Uterus (tissue), 3 donors: ENCODE measurements at regions not wholly inside any gene's neighbourhood (a gene's known extent, or its start where the extent isn't known, plus 50 kb on each side); places are given as distances from the start of the nearest gene placed in this dataset.
A peak's percentile ranks its signal among the peaks of the same experiment; 100 is the strongest.

Experiments used
- DNase-seq, 2 donors: peaks; one replicate each; pipeline ENCODE4 v3.0.0-alpha.2; 2019 to 2020
- H3K27ac ChIP-seq, 2 donors: fragments of 200-600 bp; sonication (generic); 1 replicate in 1 of 2; 2 replicates in 1 of 2; pipeline ENCODE4 v1.5.1; 2016 to 2018
- H3K27me3 ChIP-seq, 2 donors: fragments of 200-600 bp; sonication (generic); one replicate each; pipeline ENCODE4 v1.5.1; 2018 to 2019; ENCODE audit warnings: control low read depth in 1 of 2
- H3K36me3 ChIP-seq, 2 donors: fragments of 200-600 bp; sonication (generic); one replicate each; pipeline ENCODE4 v1.5.1; 2019; ENCODE audit warnings: control low read depth in 1 of 2
- H3K4me1 ChIP-seq, 2 donors: fragments of 200-600 bp; sonication (generic); one replicate each; pipeline ENCODE4 v1.5.1; 2018 to 2019; ENCODE audit warnings: control low read depth in 1 of 2
- H3K4me3 ChIP-seq, 2 donors: fragments of 200-600 bp; sonication (generic); 1 replicate in 1 of 2; 2 replicates in 1 of 2; pipeline ENCODE4 v1.5.1; 2018 to 2019; ENCODE audit warnings: mild to moderate bottlenecking in 1 of 2
- H3K9me3 ChIP-seq, 2 donors: fragments of 200-600 bp; sonication (generic); one replicate each; pipeline ENCODE4 v1.5.1; 2019; ENCODE audit warnings: control low read depth in 1 of 2
- CTCF ChIP-seq, 4 experiments: fragments of 200-600 bp in 2 of 4; fragments of 450-650 bp in 2 of 4; sonication (generic) in 2 of 4; IDR thresholded peaks; one replicate each; pipeline ENCODE4 v1.5.1; 2016 to 2019; ENCODE audit warnings: antibody characterized with exemption in 4 of 4, mild to moderate bottlenecking in 2 of 4, moderate library complexity in 1 of 4
- POLR2A ChIP-seq, 2 donors: fragments of 450-650 bp; IDR thresholded peaks; one replicate each; pipeline ENCODE4 v1.6.1; 2016; ENCODE audit warnings: antibody characterized with exemption in 2 of 2, mild to moderate bottlenecking in 1 of 2, moderate library complexity in 1 of 2
- intact Hi-C: fragments of 100-400 bp; cut with DNase I; formaldehyde crosslinking; loops from one replicate; pipeline ENCODE4 v1.15.1; 2023; ENCODE audit warnings: low total_unique reads
- donor health status: DM: yes; HTN: yes; CAD: no.

DNA sequence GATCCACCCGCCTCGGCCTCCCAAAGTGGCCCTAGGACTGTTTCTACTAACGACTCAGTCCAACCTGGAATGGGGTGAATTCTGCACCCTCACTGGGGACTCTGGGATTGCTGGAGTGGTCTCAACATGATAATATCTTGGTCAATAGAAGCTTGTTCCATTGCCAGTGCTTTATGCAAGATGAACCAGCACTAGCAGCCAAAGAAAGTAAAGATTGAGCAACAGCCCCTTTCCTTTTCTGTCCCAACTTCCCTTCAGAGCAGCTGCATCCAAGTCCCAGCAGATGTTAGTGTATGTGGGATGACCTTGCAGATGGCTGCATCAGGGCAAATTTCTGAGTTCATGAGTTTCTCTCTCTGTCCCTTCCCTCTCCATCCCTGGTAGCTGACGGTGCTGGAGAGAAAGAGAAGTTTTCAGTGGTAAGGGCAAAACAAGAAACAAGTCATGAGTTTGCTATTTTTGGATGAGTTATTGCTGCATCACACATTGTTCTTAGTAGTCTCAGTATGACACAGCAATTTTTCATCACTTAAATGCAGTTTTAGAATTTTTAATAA is 183.6 kb upstream of the EDNRB start:
- no peaks in the 10 kb centered on the region for H3K36me3 ChIP-seq
- no peak for TF ChIP-seq POLR2A (IDR thresholded peaks at IDR 0.05)
- TF ChIP-seq CTCF (IDR thresholded peaks at IDR 0.05), result no peak
- H3K27ac ChIP-seq, result no peak overlapping the region
- intact Hi-C loops, result no loop called here
- DNase-seq, result peak; percentile 20 to 39
- no peaks in the 10 kb centered on the region for H3K27me3 ChIP-seq
- H3K9me3 ChIP-seq, result no peaks in the 10 kb centered on the region
- H3K4me1 ChIP-seq, result no peaks in the 10 kb centered on the region
- no peak overlapping the region for H3K4me3 ChIP-seq

DNA sequence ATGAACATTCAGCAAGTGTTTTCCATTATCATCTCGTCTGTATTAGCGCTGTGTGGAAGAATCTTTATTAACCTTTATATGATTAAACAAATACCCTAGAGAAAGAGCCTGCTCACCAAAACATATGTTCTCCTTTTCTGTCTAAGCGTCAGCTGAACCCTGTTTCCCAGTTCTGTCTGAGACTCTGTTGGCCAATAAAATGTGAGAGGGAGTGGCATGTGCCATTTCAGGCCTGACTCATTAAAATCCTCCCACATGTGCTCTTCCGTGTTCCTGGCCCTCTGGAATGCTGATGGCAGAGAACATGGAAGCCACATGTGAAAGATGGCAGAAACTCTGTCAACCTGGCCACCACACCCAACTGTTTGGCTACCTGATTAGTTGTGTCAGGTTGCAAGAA is 181.9 kb upstream of the EDNRB start:
- no peaks in the 10 kb centered on the region for H3K27me3 ChIP-seq
- H3K9me3 ChIP-seq, result no peaks in the 10 kb centered on the region
- intact Hi-C loops, result no loop called here
- TF ChIP-seq CTCF (IDR thresholded peaks at IDR 0.05), result no peak
- TF ChIP-seq POLR2A (IDR thresholded peaks at IDR 0.05), result no peak
- H3K4me1 ChIP-seq, result no peaks in the 10 kb centered on the region
- no peak overlapping the region for H3K4me3 ChIP-seq
- no peaks in the 10 kb centered on the region for H3K36me3 ChIP-seq
- H3K27ac ChIP-seq, result no peak overlapping the region
- no peak for DNase-seq

DNA sequence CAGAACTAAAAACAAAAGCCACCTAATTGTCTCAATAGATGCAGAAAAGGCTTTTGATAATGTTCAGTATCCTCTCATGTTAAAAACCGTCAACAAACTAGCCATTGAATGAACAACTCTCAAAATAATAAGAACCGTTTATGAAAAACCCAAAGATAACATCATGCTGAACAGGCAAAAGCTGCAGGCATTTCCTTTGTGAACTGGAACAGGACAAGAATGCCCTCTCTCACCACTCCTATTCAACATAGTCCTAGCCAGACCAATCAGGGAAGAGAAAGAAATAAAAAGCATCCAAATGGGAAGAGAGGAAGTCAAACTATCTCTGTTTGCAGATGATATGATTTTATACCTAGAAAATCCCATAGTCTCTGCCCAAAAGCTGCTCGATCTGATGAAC is 179.6 kb upstream of the EDNRB start:
- no peak for TF ChIP-seq POLR2A (IDR thresholded peaks at IDR 0.05)
- no peak for TF ChIP-seq CTCF (IDR thresholded peaks at IDR 0.05)
- Histone ChIP-seq H3K4me1 (no peaks in the 10 kb centered on the region), H3K4me3 (no peak overlapping the region), H3K27me3 (no peaks in the 10 kb centered on the region), H3K36me3 (no peaks in the 10 kb centered on the region), H3K27ac (no peak overlapping the region), H3K9me3 (no peaks in the 10 kb centered on the region)
- DNase-seq, result no peak
- intact Hi-C loops, result no loop called here

DNA sequence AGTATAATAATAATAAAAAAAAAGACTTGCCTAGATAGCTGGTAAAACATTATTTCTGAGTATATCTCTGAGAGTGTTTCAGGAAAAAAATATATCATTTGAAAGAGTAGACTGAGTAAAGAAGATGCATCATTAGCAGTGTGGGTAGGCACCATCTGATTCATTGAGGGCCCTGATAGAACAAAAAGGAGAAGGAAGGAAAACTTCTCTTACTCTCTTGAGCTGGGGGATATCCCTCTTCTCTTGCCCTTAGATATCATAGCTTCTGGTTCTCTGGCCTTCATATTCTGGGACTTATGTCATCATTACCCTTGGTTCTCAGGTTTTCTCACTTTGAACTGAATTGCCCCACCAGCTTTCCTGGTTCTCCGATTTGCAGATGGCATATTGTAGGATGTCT is 177.6 kb upstream of the EDNRB start:
- intact Hi-C loops, result no loop called here

More for the DNA sequence above, 177.6 kb upstream of the EDNRB start:
- Histone ChIP-seq H3K27ac (no peak overlapping the region), H3K27me3 (no peaks in the 10 kb centered on the region), H3K4me1 (no peaks in the 10 kb centered on the region), H3K4me3 (no peak overlapping the region), H3K36me3 (no peaks in the 10 kb centered on the region), H3K9me3 (no peaks in the 10 kb centered on the region)
- TF ChIP-seq CTCF (IDR thresholded peaks at IDR 0.05), result no peak
- no peak for TF ChIP-seq POLR2A (IDR thresholded peaks at IDR 0.05)
- no peak for DNase-seq
